ENCODE measurements at regions not wholly inside any gene's neighbourhood (a gene's known extent, or its start where the extent isn't known, plus 50 kb on each side); places are given as distances from the start of the nearest gene placed in this dataset.
"Not testable (repeated sequence)": the region's sequence is repeated elsewhere in the genome, so short reads cannot be mapped to it uniquely, and the experiment has no call there.

DNA sequence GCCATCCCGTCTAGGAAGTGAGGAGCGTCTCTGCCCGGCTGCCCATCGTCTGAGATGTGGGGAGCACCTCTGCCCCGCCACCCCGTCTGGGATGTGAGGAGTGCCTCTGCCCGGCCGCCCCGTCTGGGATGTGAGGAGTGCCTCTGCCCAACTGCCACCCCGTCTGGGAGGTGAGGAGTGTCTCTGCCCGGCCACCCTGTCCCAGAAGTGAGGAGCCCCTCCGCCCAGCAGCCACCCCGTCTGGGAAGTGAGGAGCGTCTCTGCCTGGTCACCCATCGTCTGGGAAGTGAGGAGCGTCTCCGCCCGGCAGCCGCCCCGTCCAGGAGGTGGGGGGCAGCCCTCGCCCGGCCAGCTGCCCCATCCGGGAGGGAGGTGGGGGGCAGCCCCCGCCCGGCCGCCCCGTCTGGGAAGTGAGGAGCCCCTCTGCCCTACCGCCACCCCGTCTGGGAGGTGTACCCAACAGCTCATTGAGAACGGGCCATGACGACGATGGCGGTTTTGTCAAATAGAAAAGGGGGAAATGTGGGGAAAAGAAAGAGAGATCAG lies 474.9 kb downstream of the IRS2 start:
- DNase-seq: not testable (repeated sequence)

DNA sequence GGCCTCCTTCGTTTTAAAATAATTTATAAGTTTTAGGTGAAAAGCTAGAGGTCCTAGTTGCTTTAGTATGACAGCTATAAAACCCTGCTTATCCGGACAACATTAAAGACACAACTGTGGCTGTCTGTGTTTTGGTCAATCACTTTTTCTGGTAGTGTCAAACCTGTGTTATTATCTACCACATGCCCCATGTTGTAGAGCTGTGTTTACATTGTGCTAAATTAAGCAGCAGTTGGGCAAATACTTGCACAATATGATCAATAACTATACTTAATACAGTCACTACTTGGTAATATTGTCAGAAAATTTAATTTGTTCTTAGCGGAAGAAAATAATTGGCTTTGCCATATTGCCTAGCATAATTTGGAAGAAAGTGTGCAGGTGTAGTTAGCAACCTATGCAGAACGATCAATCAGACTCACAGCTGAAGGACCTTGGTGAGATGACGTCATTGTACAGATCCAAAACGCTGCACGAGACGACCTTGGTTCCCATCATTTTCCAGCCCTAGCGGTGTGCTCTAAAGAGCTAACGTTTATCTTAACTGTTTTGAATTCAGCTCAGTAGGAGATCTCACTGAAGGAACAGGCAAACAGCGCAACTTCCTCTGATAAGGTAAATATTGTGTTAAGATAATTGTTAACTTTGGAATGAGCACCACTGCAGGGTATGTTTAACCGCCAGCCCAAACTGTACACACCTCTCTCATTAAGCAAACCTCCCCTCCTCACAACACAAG lies 476.6 kb downstream of the IRS2 start:
- DNase-seq: no peak

DNA sequence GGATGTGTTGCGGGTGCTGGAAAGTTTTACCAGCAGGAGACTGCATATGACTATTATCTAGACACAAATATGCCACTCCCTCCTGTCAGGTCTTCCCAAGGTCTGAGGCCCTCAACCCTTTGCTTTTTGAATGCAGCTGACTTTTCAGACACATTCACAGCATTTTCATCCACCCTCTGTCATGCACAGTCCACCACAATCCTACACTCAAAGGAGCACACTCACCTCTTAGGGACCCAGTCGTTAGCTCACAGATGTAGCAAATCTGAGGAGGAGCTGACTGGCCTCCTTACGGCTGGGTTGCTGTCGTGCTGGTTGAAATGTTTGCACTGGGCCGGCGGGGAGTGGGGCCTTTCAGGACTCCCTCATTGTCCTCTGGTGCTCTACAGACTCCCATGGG lies 479.4 kb downstream of the IRS2 start:
- DNase-seq: no peak

DNA sequence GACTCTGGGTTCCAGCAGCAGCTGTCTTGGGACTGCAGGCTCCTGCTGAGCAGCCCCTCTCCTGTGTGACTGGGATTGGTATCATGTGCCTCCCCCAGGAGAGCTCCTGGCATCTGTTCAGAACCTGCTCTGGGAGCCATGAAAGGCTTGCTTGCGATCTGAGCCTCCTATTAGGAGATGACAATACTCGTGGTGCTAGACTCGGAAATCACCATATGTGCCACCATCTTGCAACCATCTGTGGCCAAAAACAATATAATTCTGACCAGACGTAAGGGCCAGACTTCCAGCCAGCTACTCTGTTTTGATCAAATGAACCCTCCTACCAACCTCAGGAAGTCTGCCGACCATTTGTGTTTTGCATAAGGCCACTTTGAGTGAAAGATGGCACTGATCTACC lies 484.7 kb downstream of the IRS2 start:
- no peak for DNase-seq

DNA sequence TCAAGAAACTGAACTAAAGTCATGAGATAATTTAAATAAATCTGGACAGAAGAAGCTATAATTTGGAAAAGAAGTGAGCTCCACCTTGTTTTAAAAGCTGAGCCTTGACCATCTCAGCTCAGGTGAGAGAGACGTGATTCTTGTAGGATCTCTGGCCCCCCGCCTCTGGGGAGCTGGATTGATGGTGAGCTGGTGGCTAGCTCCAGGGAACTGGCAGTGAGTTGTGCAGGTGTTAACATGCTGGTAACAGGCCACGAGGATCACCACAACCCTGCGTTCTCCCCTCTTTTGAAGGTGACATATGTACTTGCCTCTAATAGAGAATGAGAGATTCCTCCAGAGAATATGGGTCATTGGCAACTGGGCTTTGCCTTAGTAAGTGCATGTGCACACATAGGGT lies 485.1 kb downstream of the IRS2 start:
- no peak for DNase-seq

DNA sequence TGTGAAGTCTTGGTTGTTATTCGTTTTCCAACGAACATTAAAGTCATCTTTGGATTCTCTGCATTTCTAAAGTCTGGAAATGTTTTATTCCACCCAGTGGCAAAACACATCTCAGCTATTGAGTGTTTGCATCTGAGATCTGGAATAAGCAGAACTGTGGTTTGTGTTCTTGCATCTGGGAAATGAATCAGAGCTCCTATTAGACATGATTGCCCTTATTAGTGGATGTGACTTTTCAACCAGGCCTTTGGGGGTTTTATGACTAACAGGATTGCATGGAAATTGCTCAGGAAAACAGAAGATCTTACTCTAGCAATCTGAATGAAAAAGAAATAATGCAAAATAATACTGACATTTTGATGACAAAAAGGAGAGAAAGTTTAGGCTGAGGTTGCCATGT lies 488.8 kb downstream of the IRS2 start:
- no peak for DNase-seq

DNA sequence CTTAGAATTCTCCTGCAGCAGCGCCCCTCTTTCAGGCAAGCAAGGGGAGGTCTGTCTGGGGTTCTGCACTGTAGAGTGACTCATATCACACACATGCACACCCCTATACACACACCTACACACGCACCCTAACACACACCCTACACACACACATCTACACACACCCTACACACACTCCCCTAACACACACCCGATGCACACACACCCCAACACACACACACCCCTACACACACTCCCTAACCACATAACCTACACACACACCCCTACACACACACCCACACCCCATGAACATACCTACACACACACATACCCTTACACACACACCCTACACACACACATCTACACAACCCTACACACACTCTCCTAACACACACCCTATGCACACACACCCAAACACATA lies 493.2 kb downstream of the IRS2 start:
- DNase-seq: no peak

DNA sequence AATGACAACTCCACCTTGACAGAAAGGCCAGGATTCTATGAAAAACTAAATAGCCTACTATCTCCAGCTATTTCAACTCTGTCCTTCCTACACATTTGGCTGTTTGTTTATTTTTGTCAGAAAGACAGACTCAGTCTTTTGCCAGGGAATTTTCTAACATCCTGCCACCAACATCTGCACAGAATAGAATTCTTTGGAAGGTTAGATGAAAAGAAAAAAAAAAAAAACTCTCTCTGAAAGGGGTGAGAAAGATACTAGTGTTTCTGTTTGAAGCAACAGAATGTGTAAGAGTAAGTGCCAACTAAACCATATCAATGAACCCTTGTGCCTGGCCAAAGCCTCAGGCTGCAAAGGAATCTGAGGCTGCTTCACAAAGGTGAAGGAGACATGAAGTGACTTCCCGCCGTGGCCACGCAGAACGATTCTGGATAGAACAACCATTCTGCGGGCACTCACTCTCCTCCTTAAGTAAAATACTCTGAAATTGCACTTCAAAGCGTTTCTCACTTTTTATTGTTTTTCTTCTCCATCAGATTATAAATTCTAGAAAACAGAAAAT lies 498.2 kb downstream of the IRS2 start:
- no peak for DNase-seq

DNA sequence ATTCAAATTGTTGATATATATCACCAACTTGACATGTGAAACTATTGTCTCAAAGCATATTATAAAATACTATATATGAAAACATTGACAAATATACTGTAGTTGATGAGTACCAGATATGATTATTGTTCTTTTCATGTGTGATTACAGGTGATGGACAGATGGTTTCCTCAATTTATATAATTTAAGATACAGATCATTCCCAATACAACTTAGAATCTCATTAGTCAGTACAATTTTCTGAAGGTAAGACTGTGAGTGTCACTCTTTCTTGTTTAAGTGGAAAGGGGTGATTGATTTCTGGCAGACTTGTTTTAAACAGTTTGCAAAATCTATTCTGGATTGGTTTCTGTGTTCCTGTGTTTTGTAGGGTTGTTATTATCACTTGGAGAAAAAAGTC lies 498.8 kb downstream of the IRS2 start:
- no peak for DNase-seq

DNA sequence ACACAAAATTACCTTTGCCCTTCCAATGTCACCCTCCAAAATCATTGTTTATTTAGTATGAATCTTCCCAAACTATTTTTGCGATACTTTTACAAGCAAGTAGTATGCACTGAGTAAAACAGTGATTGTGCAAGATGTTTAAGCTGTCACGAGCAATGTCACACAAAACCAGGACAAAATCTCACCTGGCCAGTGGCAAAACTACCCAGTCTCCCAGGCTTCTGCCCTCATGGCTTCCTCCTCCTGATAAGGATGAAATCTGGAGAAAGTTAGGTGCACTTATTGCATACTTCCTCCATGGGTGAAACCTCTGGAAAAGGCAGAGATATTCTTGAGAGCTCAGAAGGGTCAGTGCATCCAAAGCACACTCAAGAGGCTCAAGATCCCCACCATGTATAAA lies 500.8 kb downstream of the IRS2 start:
- no peak for DNase-seq

DNA sequence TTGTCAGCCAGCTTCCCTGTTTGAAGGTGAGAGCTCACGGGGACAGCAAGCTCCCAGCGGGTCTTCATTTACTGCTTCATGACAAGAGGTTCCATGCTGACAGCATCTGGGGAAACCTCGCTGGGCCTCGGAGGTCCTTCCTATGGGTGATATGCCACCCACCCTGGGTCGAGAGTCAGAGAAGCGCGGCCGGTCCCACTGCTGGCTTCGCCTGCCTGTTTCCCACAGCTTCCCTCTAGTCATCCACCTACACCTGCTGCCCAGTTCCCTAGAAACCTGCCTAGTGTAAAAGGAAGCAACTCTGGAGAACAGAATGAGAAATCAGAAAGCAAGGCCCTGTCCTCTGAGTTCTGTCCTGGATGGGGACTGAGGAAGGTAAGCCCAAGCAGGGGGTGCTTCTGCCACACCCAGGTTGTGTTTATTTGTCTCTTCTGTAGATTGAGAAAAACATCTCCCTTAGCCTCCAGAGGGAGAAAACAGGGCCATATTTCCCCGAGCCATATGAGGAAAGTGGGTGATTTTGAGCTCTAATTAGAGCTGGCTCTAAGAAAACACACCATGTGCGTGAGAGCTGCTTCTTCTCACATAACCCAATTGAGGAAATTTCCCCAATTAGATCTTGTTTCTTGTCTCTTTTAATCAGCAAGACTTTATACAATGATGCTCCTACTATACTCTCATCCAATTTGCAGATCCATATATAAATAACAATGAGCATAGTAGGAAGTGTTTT lies 504.3 kb downstream of the IRS2 start:
- DNase-seq: no peak

DNA sequence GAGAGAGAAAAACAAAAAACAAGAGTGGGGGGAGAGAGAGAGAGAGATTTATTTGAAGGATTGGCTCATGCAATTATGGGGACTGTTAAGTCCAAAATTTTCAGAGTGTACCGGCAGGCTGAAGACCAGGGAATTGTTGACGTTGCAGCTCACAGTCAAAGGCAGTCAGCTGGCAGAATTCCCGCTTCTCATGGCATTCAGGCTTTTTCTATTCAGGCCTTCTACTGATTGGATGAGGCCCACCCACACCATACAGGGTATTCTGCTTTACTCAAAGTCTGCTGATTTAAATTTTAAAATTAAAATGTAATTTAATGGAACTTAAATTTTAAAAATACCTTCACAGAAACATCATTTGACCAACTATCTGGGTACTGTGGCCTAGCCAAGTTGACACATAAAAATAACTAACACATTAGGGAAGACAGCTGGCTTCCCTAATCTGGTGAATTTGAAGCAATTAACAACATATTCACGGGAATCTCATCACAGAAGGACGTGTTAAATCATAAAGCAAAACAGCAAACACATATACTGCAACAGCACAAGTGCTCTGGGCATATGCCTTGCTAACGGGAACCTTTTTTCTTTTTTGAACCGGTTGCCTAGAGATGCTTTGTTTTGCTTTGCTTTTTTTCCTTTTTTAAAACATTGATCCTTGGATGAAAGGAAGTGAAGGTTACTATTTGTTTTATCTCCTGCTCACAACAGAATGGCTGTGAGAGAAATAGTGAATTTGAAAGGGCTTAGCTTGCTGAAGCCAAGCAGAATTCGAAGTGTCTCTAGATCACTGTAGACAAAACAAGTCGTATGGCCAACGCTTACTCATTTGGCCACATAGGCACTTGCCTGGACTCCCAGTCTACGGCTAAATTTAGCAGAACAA lies 505.1 kb downstream of the IRS2 start:
- no peak for DNase-seq

DNA sequence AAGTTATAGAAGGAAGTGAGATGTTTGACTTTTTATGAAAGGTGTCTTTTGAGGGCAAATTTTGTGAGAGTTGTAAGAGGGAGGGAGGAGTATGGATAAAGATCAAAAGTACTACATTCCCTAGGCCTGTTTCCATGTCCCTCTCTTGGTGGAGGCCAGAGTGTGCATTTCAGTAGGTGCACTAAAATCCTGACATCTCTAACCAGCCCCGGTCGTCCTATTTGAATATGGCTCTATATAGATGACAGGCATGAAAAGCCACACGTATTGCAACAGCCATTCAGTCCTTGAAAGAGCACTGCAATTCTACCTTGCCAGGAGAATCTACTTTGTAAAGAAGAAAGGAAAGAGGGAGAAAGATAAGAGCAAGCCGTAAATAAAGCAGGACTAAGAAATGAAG lies 510.1 kb downstream of the IRS2 start:
- DNase-seq: no peak

DNA sequence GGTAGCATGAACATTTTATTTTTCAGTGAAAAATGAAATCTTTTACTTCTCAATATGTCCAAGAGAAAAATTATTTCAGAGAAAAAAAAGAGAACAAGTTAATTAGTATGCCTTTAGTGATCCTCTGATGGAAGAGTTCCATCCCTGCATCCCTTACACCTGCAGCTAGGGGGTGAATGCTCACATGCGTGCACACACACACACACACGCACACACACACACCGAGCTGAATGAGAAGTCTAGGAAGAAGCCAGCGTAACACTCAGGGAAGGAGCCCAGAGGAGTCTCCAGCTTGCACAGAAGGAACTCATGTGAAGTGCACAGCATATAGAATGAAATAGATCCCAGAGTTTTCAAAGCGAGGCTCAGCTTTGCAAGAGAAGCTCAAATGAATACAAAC lies 510.5 kb downstream of the IRS2 start:
- no peak for DNase-seq

DNA sequence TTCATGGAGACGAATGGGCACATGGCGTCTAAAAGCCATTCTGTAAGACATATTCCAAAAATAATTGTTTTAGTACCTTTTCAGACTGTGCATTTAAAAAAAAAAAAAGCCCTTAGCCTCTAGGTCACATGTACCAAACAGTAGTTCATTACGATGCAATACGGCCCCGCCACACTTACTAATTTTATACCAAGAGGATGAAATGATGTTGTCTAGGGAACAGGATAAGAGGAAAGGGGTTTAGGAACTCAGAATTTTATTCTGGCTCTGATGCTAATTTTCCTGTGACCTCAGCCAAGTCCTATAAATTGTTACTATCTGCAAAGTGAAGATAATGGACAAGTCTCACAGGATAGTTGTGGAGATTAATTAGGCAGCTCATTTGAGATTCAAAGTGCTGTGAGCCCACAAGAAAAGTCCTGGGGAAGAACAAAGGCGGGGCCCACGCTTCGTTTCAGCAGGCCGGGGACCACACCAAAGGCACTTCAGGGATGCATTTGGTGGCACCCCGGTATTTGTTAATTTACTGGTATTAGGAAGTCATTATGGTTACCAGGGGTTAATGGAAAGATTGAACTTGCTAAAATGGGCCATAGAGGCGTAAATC lies 511.1 kb downstream of the IRS2 start:
- no peak for DNase-seq

DNA sequence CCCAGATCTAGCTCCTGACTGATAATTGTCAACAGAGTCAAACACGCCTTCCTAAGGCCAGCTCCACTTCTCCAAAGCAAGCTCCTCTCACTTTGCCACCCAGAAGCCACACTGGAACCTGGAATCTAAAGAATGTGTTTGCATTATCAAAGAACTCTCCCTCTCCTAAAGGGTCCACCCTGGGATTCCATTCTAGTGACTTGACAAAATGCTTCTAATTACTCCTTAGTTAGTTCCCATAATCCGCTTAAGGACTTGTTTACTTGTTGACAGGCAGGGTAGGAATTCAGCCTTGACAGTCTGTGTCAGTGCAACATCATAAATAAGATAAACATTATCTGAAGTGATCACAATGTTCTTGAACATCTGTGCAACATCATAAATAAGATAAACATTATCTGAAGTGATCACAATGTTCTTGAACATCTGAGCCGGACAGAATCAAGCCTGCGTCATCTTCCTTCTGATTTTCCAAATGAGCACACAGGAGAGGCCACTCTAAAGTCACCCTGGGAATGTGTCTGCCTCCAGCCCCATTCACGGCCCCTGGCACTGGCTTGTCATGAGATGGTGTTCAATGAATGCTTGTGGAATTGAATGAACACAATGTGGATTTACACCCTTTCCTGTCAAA lies 512.1 kb downstream of the IRS2 start:
- DNase-seq: no peak

DNA sequence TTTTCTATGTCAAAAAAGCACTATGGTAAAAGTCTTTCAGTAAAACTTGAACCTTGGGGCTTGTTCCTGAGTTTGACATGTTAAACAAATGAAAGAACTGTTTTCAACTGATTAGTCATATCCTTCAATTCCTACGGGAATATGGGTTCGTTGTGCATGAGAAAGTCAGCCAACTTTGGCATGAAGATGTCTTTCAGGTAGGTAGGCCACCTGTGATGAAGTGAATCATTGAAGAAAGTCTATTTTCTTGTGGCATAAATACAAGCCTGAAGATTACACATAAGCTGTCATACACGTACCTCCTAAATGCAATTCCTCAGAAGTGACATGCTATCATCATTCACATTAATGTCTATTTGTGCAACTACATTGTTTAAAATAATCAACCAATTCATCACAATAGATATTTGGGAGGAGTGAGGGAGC lies 513.0 kb downstream of the IRS2 start:
- DNase-seq: no peak

DNA sequence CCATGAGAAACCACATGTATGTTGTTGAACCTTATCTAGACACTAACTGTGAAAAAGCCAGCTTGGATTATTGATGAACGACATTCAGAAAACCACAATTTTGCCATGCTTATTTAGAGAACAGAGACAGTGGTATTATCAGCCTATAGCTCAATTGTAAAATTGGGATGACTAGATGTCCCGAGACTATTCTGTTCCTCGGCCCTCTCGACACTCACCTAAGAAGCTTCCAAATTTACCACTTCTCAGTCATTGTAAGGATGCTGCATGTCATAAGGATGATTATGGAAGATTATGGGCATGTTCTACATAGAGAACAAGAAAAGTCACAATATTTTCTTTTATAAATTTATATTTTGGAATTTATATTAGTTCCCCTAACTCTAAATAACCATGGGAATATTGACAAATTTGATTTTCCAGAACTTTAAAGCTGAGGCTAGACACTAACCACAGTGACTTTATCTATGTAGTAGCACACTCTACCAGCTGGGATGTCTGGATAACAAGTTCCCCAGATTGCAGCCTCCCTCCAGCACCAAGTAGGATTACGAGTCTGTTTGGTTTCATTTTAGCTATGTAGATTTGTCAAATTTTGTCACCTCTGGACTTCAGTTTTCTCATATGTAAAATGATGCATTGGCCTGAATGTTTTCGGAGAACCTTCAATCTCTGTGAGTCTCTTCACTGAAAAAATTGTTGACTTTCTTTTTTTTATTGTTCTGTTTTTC lies 513.6 kb downstream of the IRS2 start:
- no peak for DNase-seq

DNA sequence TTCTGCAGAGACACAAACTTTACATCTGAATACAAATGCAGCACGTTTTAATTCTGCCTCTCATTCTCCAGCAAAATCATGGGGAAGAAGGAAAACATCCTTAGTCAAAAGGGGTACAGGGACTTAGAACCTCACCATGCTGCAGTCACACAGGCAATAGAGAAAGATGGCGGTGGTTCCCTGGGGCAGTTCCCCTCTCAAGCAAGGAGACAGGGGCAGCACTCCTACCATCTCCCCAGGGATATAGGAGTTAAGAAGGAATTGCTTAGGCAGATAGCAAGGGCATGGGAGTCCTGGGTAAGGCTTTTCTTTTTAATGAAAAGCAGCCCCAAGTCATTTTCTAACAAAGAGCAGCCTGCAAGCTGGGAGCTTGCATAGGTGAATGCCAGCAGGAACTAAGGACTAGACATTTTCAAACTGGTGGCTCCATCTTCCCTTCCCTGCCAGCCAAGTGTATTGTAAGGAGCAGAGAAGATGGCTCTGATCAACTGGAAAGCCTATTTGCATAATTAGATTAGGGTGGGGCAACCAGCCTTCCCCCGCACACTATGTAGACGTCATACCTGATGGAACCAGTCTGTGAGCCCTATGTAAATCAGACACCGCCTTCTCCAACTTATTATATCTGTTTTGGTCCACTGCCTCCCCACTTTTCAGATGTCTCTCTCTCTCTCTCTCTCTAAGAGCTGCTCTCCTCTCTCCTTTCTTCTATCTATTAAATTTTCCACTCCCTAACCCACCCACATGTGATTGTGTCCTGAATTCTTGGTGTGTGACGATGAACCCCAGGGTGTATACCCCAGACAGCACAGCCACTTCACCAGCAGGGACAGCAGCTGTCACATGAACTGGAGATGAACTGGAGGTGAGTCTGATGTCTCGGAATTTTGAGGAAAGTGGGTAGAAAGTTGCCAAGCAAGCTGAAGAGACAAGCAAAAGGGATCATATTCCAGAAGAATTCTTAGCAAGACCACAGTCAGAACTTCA lies 514.5 kb downstream of the IRS2 start:
- no peak for DNase-seq

DNA sequence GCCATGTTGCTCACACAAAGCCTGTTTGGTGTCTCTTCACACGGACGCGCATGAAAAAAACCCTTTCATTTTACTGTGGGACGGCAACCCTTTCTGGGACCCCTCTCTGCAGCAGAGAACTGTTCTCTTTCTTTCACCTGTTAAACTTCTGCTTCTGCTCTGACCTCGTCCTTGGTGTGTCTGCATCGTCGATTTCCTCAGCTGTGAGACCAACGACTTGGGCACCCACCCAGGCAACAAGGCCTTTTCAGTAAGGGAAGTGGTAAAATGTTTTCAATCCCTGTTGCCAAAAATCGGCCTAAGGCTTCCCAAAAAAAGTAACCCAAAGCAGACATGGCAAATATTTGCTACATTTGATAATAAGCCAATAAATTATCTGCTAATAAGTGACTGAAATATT lies 515.3 kb downstream of the IRS2 start:
- no peak for DNase-seq
